Memory B cell (primary cell): ENCODE measurements at regions not wholly inside any gene's neighbourhood (a gene's known extent, or its start where the extent isn't known, plus 50 kb on each side); places are given as distances from the start of the nearest gene placed in this dataset.
"Not testable (repeated sequence)": the region's sequence is repeated elsewhere in the genome, so short reads cannot be mapped to it uniquely, and the experiment has no call there.

ENCODE experiments used
- ATAC-seq: fragments of 150-1000 bp; cut with Tn5 transposase; 2 replicates; pipeline ENCODE4 v1.10.0; 2021; ENCODE audit warnings: low read depth, mild to moderate bottlenecking, moderate library complexity
- DNase-seq, 2 donors: peaks; one replicate each; pipeline ENCODE4 v3.0.0; 2022; ENCODE audit warnings: low spot score in 2 of 2
- H3K27ac Mint-ChIP-seq: one replicate; pipeline ENCODE4 v1.8.0; 2022; ENCODE audit warnings: mild to moderate bottlenecking, moderate library complexity, mixed read lengths
- H3K27me3 Mint-ChIP-seq: one replicate; pipeline ENCODE4 v1.8.0; 2022; ENCODE audit warnings: mixed read lengths
- H3K36me3 Mint-ChIP-seq: one replicate; pipeline ENCODE4 v1.8.0; 2022; ENCODE audit warnings: mild to moderate bottlenecking, mixed read lengths
- H3K4me1 Mint-ChIP-seq: one replicate; pipeline ENCODE4 v1.8.0; 2022; ENCODE audit warnings: mixed read lengths
- H3K4me3 Mint-ChIP-seq: one replicate; pipeline ENCODE4 v1.8.0; 2022; ENCODE audit warnings: mild to moderate bottlenecking, moderate library complexity, mixed read lengths
- H3K9me3 Mint-ChIP-seq: one replicate; pipeline ENCODE4 v1.8.0; 2022; ENCODE audit warnings: mixed read lengths

DNA sequence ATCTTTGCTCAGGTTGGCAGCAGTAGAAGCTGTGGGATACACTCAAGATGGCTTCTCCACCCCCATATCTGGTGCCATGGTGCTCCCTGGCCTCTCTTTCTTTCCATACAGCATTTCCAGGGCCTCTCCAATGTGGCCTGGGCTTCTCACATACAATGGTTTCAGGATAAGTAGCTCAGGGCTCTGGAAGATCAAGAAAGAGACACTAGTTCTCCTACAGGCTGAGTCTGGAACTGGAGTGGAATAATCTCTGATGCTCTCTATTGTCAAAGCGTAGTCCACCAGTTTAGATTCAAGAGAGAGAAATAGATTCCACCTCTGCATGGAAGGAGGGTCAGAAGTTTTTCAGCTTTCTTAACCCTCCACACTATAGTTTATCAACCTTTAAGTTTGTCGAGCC lies 138.2 kb upstream of the AADAT start:
- Mint-ChIP-seq H3K4me3 (no peak overlapping the region), H3K27me3 (no peaks in the 10 kb centered on the region), H3K36me3 (no peaks in the 10 kb centered on the region), H3K27ac (no peak overlapping the region), H3K9me3 (peaks cover 2% of the 10 kb centered on the region), H3K4me1 (no peaks in the 10 kb centered on the region)
- ATAC-seq (no peak), DNase-seq (no peak)

DNA sequence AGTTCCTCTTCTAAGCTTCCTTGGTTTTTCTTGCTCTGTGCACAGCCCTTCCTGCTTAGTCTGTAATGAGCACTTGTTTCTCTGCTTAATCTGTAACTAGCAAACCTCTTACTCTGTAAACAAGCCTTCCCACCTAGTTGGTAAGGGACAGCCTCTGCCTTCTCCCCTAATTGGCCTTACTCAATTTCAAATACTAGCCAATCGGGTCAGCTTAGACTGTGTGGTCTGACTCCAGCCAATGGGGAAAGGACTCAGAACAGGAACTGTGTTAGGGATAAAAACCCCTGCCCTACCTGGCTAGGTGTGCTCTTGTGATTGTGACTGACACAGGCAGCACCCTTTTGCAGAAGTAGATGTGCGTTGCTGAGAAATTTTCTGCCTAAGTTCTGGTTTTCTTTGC lies 136.5 kb upstream of the AADAT start:
- no peak overlapping the region for H3K27ac Mint-ChIP-seq
- ATAC-seq (no peak), DNase-seq (no peak)
- H3K36me3 Mint-ChIP-seq = no peaks in the 10 kb centered on the region
- H3K9me3 Mint-ChIP-seq = peaks cover 6% of the 10 kb centered on the region
- H3K4me1 Mint-ChIP-seq = no peaks in the 10 kb centered on the region
- H3K4me3 Mint-ChIP-seq = no peak overlapping the region
- H3K27me3 Mint-ChIP-seq = no peaks in the 10 kb centered on the region

DNA sequence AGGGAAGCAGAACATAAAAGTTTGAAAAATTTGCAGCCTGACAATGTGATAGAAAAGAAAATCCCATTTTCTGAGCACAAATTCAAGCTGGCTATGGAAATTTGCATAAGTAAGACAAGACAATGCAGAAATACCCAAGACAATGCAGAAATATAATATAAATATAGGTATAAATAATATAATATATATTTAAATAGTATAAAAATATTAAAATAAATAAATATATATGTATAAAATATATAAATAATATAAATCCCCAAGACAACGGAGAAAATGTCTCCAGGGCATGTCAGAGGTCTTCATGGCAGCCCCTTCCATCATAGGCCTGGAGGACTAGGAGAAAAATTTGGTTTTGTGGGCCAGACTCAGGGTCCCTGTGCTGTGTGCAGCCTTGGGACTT lies 125.0 kb upstream of the AADAT start:
- Mint-ChIP-seq H3K4me1 (no peaks in the 10 kb centered on the region), H3K27me3 (no peaks in the 10 kb centered on the region), H3K27ac (no peak overlapping the region), H3K9me3 (peaks cover 14% of the 10 kb centered on the region), H3K4me3 (no peak overlapping the region), H3K36me3 (no peaks in the 10 kb centered on the region)
- DNase-seq (no peak), ATAC-seq (no peak)

DNA sequence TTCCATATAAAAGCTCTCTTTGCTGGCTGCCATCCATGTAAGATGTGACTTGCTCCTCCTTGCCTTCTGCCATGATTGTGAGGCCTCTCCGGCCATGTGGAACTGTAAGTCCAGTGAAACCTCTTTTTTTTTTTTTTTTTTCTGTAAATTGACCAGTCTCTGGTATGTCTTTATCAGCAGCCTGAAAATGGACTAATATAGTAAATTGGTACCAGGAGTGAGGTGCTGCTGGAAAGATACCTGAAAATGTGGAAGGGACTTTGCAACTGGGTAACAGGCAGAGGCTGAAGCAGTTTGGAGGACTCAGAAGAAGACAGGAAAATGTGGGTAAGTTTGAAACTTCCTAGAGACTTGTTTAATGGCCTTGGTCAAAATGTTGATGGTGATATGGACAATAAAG lies 124.3 kb upstream of the AADAT start:
- H3K4me3 Mint-ChIP-seq = no peak overlapping the region
- H3K27ac Mint-ChIP-seq = no peak overlapping the region
- H3K27me3 Mint-ChIP-seq = no peaks in the 10 kb centered on the region
- ATAC-seq = no peak
- no peak for DNase-seq
- H3K4me1 Mint-ChIP-seq = no peaks in the 10 kb centered on the region
- peaks cover 13% of the 10 kb centered on the region for H3K9me3 Mint-ChIP-seq
- H3K36me3 Mint-ChIP-seq = no peaks in the 10 kb centered on the region

- H3K36me3 Mint-ChIP-seq = no peaks in the 10 kb centered on the region
- ATAC-seq (peak; percentile 77), DNase-seq (no peak)
- peaks cover 1% of the 10 kb centered on the region for H3K27me3 Mint-ChIP-seq
- H3K27ac Mint-ChIP-seq = peak overlapping the region; percentile 6
- peaks cover 4% of the 10 kb centered on the region for H3K4me1 Mint-ChIP-seq
- peaks cover 11% of the 10 kb centered on the region for H3K9me3 Mint-ChIP-seq
- no peak overlapping the region for H3K4me3 Mint-ChIP-seq
Observed at GRCh38 chr4:170202721-170203120, 113.0 kb upstream of the AADAT start.

DNA sequence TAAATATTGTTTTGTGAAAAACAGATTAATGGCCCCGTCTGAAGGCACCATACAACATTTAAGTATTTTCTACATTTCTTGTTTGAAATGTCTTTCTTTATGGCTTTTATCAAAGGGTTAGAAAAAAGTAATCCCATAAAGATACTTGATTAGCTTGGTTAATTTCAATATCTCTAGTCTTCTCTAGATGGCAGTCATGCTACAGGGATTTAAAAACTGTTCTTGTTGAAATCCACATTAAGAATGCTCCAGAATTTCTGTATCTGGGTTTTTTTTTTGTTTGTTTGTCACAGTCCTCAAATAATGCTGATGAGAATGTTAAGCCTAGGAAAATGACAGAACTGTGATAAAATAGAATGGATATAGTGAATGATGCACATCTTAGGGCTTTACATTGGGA lies 109.0 kb upstream of the AADAT start:
- Mint-ChIP-seq H3K4me3 (no peak overlapping the region), H3K4me1 (peaks cover 4% of the 10 kb centered on the region), H3K27me3 (peaks cover 5% of the 10 kb centered on the region), H3K36me3 (no peaks in the 10 kb centered on the region), H3K9me3 (peaks cover 10% of the 10 kb centered on the region), H3K27ac (no peak overlapping the region)
- ATAC-seq = no peak
- no peak for DNase-seq

- H3K4me3 Mint-ChIP-seq, H3K36me3 Mint-ChIP-seq, H3K27me3 Mint-ChIP-seq, H3K4me1 Mint-ChIP-seq, DNase-seq, H3K9me3 Mint-ChIP-seq, ATAC-seq, H3K27ac Mint-ChIP-seq: not testable (repeated sequence)
Observed at GRCh38 chr4:170194794-170195193, 105.0 kb upstream of the AADAT start.

DNA sequence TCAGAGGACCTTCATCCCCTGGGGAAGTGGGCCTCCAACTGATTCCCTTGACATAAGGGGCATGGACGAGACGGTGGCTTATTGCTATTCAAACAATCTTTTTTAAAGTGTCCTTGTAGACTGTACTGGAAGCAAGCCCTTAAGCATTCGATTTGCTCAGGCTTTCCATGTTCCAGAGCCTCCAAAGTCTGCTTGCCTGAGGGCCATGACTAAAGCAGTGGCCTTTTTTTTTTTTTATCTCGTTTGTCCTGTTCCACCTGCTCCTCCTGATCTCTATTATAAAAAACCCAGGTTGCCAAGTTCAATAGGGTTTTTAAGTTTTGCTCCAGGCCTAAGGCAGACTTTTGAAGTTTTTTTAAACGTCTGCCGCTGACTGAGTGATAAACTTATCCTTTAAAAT lies 103.7 kb upstream of the AADAT start:
- ATAC-seq (no peak), DNase-seq (no peak)
- Mint-ChIP-seq H3K27me3 (peaks cover 5% of the 10 kb centered on the region), H3K4me1 (no peaks in the 10 kb centered on the region), H3K4me3 (no peak overlapping the region), H3K27ac (no peak overlapping the region), H3K9me3 (no peaks in the 10 kb centered on the region), H3K36me3 (no peaks in the 10 kb centered on the region)

DNA sequence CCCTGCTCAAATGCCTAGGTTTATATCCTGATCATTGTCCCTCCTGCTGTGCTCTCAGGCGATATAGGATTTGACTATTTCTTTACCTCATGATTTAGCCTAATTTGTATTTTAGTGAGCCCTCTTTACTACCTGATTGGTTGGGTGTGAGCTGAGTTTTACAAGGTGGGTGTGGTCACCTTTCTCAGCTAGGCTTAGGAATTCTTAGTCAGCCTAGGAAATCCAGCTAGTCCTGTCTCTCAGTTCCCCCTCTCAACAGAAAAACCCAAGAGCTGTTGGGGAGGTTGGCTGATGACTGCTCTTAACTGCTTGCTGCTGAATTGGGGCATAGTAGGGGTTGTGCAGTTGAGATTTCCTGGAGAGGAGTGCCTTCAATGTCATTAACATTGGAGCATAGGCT lies 100.5 kb upstream of the AADAT start:
- Mint-ChIP-seq H3K9me3 (no peaks in the 10 kb centered on the region), H3K4me3 (no peak overlapping the region), H3K27ac (no peak overlapping the region), H3K4me1 (no peaks in the 10 kb centered on the region), H3K36me3 (no peaks in the 10 kb centered on the region), H3K27me3 (peaks cover 4% of the 10 kb centered on the region)
- ATAC-seq (no peak), DNase-seq (no peak)

DNA sequence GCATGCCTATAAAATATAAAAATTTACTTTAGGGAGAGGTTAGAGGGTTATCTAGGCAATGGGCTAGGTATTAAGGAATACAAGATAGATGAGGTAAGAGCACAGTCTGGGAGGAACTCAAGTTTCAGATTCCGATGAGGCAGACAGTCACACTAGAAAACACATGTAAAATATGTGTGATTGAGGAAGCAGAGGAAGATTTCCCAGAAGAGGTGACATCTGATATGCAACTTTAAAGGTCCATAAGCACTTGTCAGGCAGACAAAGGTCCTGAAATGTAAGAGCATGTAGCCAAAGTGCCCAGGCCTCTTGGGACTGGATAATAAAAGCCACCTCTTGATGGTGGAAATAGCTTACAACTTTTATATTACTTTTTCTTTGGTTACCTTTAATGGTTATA lies 81.1 kb upstream of the AADAT start:
- peaks cover 3% of the 10 kb centered on the region for H3K9me3 Mint-ChIP-seq
- H3K4me1 Mint-ChIP-seq = no peaks in the 10 kb centered on the region
- no peak for ATAC-seq
- H3K27ac Mint-ChIP-seq = no peak overlapping the region
- H3K36me3 Mint-ChIP-seq = no peaks in the 10 kb centered on the region
- DNase-seq = no peak
- H3K4me3 Mint-ChIP-seq = no peak overlapping the region
- peaks cover 2% of the 10 kb centered on the region for H3K27me3 Mint-ChIP-seq

DNA sequence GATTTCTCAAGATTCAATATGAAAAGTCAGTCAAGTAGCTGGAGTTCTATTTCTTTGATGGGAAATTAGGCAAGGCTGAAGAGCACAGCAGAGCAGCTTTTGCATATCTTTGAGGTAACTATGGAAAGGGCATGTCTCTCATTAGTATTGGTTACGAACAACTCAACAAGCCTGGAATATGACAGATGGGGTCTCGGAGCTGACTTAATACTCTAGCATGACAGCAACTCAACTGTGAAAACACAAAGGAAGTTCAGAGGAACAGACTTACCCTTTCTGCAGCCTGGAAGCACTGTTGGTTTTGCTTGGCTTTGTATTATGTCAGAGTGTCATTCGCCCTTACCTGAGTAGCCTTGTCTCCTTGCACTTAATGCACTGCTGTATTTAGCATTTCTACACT lies 79.9 kb upstream of the AADAT start:
- no peak overlapping the region for H3K4me3 Mint-ChIP-seq
- H3K27ac Mint-ChIP-seq = no peak overlapping the region
- ATAC-seq (no peak), DNase-seq (no peak)
- no peaks in the 10 kb centered on the region for H3K36me3 Mint-ChIP-seq
- no peaks in the 10 kb centered on the region for H3K4me1 Mint-ChIP-seq
- peaks cover 2% of the 10 kb centered on the region for H3K27me3 Mint-ChIP-seq
- H3K9me3 Mint-ChIP-seq = peaks cover 2% of the 10 kb centered on the region

- DNase-seq (no peak), ATAC-seq (no peak)
- Mint-ChIP-seq H3K27me3 (peaks cover 2% of the 10 kb centered on the region), H3K27ac (no peak overlapping the region), H3K4me3 (no peak overlapping the region), H3K9me3 (peaks cover 2% of the 10 kb centered on the region), H3K36me3 (no peaks in the 10 kb centered on the region), H3K4me1 (no peaks in the 10 kb centered on the region)
Observed at GRCh38 chr4:170167678-170168077, 77.9 kb upstream of the AADAT start.

DNA sequence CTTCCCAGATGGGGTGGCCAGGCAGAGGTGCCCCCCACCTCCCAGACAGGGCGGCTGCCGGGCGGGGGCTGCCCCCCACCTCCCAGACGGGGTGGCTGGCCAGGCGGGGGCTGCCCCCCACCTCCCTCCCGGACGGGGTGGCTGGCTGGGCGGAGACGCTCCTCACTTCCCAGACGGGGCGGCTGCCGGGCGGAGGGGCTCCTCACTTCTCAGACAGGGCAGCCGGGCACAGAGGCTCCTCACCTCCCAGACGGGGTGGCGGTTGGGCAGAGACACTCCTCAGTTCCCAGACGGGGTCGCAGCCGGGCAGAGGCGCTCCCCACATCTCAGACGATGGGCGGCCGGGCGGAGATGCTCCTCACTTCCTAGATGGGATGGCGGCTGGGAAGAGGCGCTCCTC lies 76.4 kb upstream of the AADAT start:
- not testable (repeated sequence) for H3K27me3 Mint-ChIP-seq, H3K4me1 Mint-ChIP-seq, H3K27ac Mint-ChIP-seq, H3K9me3 Mint-ChIP-seq, H3K36me3 Mint-ChIP-seq, DNase-seq, ATAC-seq, H3K4me3 Mint-ChIP-seq

GRCh38 chr4:170162416-170162815 lies 72.7 kb upstream of the AADAT start:
- Mint-ChIP-seq H3K9me3 (no peaks in the 10 kb centered on the region), H3K36me3 (no peaks in the 10 kb centered on the region), H3K27me3 (no peaks in the 10 kb centered on the region), H3K27ac (no peak overlapping the region), H3K4me3 (no peak overlapping the region), H3K4me1 (no peaks in the 10 kb centered on the region)
- ATAC-seq (no peak), DNase-seq (no peak)

DNA sequence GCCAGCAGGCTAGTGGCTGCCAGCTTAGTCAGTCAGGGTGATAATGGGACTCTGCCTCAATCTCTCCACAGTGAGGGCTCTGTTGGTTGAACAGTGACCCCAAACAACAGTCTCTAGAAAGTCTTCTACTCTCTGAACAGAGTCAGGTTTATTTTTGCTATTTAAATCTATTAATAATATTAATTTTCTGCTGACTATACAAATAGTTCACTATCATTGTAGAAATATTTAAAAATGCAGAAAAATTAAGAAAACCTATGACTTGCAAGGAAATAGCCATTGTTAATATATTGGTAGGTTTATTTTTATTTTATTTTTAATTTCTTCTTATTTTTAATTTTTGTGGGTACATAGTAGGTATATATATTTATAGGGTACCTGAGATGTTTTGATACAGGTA lies 67.9 kb upstream of the AADAT start:
- Mint-ChIP-seq H3K27me3 (peaks cover 2% of the 10 kb centered on the region), H3K4me3 (no peak overlapping the region), H3K27ac (no peak overlapping the region), H3K4me1 (no peaks in the 10 kb centered on the region), H3K36me3 (no peaks in the 10 kb centered on the region), H3K9me3 (peaks cover 3% of the 10 kb centered on the region)
- ATAC-seq (no peak), DNase-seq (no peak)

DNA sequence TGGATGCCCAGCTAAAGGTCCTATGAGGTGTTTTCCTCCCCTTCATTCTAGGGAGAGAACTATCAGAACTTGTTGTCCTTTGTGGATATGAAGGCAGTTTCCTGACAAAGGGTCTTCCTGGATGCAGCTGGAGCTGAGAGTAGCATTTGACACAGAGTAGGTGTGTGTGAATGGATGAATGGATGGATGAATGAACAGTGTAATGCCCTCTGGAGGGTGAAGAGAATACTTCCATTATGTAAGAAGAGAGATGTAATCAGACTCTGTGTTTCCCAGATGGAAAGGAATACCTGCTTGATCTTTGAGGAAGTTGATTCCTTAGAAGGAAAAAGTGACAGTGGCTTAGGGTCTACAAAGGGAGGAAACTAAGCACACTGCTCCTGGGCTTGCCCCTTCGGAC lies 55.4 kb upstream of the AADAT start:
- Mint-ChIP-seq H3K9me3 (peaks cover 4% of the 10 kb centered on the region), H3K36me3 (no peaks in the 10 kb centered on the region), H3K4me1 (no peaks in the 10 kb centered on the region), H3K27me3 (peaks cover 2% of the 10 kb centered on the region), H3K4me3 (no peak overlapping the region), H3K27ac (no peak overlapping the region)
- no peak for DNase-seq
- ATAC-seq = no peak
